Hepatocyte (in vitro differentiated cells): ENCODE measurements at regions not wholly inside any gene's neighbourhood (a gene's known extent, or its start where the extent isn't known, plus 50 kb on each side); places are given as distances from the start of the nearest gene placed in this dataset.
"Not testable (repeated sequence)": the region's sequence is repeated elsewhere in the genome, so short reads cannot be mapped to it uniquely, and the experiment has no call there.

ENCODE experiments used
- DNase-seq: peaks from one replicate; pipeline ENCODE4 v3.0.0-alpha.2; 2016; ENCODE audit warnings: low spot score
- H2AFZ ChIP-seq: fragments of 200-600 bp; sonication (generic); 2 replicates; pipeline ENCODE4 v1.6.0; 2016; ENCODE audit warnings: antibody characterized with exemption, mild to moderate bottlenecking
- H3K27ac ChIP-seq: fragments of 200-600 bp; sonication (generic); 2 replicates; pipeline ENCODE4 v1.5.1; 2016; ENCODE audit warnings: mild to moderate bottlenecking
- H3K27me3 ChIP-seq: fragments of 200-600 bp; sonication (generic); 2 replicates; pipeline ENCODE4 v1.6.1; 2016
- H3K36me3 ChIP-seq: fragments of 200-600 bp; sonication (generic); replicated peaks from 2 replicates; pipeline ENCODE4 v1.5.1; 2016; ENCODE audit warnings: low read depth; ENCODE audit not compliant: insufficient read depth
- H3K4me1 ChIP-seq: fragments of 200-600 bp; sonication (generic); 2 replicates; pipeline ENCODE4 v1.5.1; 2016; ENCODE audit warnings: mild to moderate bottlenecking, moderate library complexity; ENCODE audit not compliant: insufficient read depth
- H3K4me2 ChIP-seq: fragments of 200-600 bp; sonication (generic); 2 replicates; pipeline ENCODE4 v1.6.0; 2016
- H3K4me3 ChIP-seq: fragments of 200-600 bp; sonication (generic); 2 replicates; pipeline ENCODE4 v1.5.1; 2016; ENCODE audit warnings: mild to moderate bottlenecking
- H3K79me2 ChIP-seq: fragments of 200-600 bp; sonication (generic); 2 replicates; pipeline ENCODE4 v1.6.0; 2017; ENCODE audit warnings: mild to moderate bottlenecking
- H3K9me2 ChIP-seq: fragments of 200-600 bp; sonication (generic); replicated peaks from 2 replicates; pipeline ENCODE4 v1.6.0; 2017; ENCODE audit warnings: mild to moderate bottlenecking; ENCODE audit not compliant: insufficient read depth
- H3K9me3 ChIP-seq: fragments of 200-600 bp; sonication (generic); 2 replicates; pipeline ENCODE4 v1.5.1; 2016; ENCODE audit warnings: low read depth, mild to moderate bottlenecking
- H4K20me1 ChIP-seq: fragments of 200-600 bp; sonication (generic); 2 replicates; pipeline ENCODE4 v1.6.0; 2016; ENCODE audit warnings: mild to moderate bottlenecking; ENCODE audit not compliant: insufficient read depth, poor library complexity, severe bottlenecking
- CTCF ChIP-seq: fragments of 200-600 bp; sonication (generic); IDR thresholded peaks from 2 replicates; pipeline ENCODE4 v1.5.1; 2016; ENCODE audit warnings: antibody characterized with exemption, mild to moderate bottlenecking; ENCODE audit not compliant: poor library complexity
- EZH2 ChIP-seq: fragments of 200-600 bp; sonication (generic); IDR thresholded peaks from 2 replicates; pipeline ENCODE4 v1.6.1; 2016; ENCODE audit warnings: antibody characterized with exemption, mild to moderate bottlenecking, borderline replicate concordance
- EZH2phosphoT487 ChIP-seq: fragments of 200-600 bp; sonication (generic); IDR thresholded peaks from one replicate; pipeline ENCODE4 v1.6.1; 2018; ENCODE audit warnings: antibody characterized with exemption, mild to moderate bottlenecking, low read depth, moderate library complexity; ENCODE audit not compliant: unreplicated experiment, severe bottlenecking
- WGBS: methylation state at CpG from one replicate; pipeline ENCODE4 v1.1.6; 2016; ENCODE audit warnings: low lambda C conversion rate; ENCODE audit errors: missing lambda C conversion rate; 5-methylcytosine and 5-hydroxymethylcytosine counted together

DNA sequence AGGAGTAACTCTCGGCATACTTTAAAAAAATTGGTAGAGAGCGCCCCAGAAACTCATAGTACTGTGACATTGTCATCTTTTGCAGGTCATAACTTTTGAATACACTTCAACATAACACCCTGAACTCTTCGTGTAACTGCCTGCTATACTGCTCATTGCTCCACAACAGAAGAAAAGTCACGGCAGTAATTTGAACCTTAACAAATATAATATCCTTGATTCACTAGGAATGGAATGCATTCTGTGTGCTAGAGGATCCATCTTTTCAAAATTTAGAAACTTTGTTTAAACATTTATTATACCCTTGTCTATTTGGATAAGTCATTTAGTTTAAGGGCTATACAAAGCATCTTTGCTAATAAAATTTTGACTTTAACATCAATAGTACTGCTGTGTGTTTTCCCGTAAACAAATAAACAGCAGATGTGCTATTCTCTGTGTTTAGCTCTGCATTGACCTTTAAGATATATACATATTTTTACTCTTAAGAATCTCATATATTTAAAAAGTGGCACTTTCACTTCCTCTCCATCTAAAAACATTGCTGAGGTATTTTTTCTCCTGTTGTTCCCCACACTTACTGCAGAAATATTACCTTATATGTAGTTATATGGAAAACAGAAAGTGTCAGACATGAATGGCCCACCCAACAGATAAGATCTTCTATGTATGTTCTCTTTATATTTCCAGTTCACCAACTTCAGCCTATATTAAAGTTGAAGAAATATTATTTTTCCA is 217.6 kb upstream of the TMEM229A start:
- no peaks in the 10 kb centered on the region for H3K36me3 ChIP-seq
- H3K9me3 ChIP-seq, result no peaks in the 10 kb centered on the region
- no peak overlapping the region for H3K4me2 ChIP-seq
- no peak overlapping the region for H2AFZ ChIP-seq
- no peaks in the 10 kb centered on the region for H3K9me2 ChIP-seq
- no peaks in the 10 kb centered on the region for H4K20me1 ChIP-seq
- no peak overlapping the region for H3K27ac ChIP-seq
- H3K4me3 ChIP-seq, result no peak overlapping the region
- no peak for TF ChIP-seq EZH2phosphoT487
- TF ChIP-seq EZH2, result no peak
- no peak for TF ChIP-seq CTCF
- no peaks in the 10 kb centered on the region for H3K4me1 ChIP-seq
- 81% methylated on average over 5 of the region's 5 CpGs for WGBS
- H3K27me3 ChIP-seq, result no peaks in the 10 kb centered on the region
- no peak for DNase-seq
- no peaks in the 10 kb centered on the region for H3K79me2 ChIP-seq

DNA sequence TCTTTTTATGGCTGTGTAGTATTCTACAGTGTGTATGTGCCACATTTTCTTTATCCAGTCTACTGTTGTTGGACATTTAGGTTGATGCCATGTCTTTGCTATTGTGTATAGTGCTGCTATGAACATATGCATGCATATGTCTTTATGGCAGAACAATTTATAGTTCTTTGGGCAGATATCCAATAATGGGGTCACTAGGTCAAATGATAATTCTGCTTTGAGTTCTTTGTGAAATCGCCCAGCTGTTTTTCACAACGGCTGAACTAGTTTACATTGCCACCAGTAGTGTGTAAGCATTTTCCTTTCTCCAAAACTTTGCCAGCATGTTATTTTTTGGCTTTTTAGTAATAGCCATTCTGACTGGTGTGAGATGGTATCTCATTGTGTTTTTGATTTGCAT is 214.8 kb upstream of the TMEM229A start:
- no peak for DNase-seq
- 83% methylated on average over 2 of the region's 2 CpGs for WGBS
- H2AFZ ChIP-seq, result no peak overlapping the region
- H3K4me1 ChIP-seq, result no peaks in the 10 kb centered on the region
- H4K20me1 ChIP-seq, result no peaks in the 10 kb centered on the region
- no peaks in the 10 kb centered on the region for H3K36me3 ChIP-seq
- no peaks in the 10 kb centered on the region for H3K27me3 ChIP-seq
- no peaks in the 10 kb centered on the region for H3K9me2 ChIP-seq
- H3K79me2 ChIP-seq, result no peaks in the 10 kb centered on the region
- no peak overlapping the region for H3K27ac ChIP-seq
- TF ChIP-seq EZH2, result no peak
- no peak for TF ChIP-seq EZH2phosphoT487
- TF ChIP-seq CTCF, result no peak
- no peak overlapping the region for H3K4me2 ChIP-seq
- H3K9me3 ChIP-seq, result no peaks in the 10 kb centered on the region
- H3K4me3 ChIP-seq, result no peak overlapping the region

DNA sequence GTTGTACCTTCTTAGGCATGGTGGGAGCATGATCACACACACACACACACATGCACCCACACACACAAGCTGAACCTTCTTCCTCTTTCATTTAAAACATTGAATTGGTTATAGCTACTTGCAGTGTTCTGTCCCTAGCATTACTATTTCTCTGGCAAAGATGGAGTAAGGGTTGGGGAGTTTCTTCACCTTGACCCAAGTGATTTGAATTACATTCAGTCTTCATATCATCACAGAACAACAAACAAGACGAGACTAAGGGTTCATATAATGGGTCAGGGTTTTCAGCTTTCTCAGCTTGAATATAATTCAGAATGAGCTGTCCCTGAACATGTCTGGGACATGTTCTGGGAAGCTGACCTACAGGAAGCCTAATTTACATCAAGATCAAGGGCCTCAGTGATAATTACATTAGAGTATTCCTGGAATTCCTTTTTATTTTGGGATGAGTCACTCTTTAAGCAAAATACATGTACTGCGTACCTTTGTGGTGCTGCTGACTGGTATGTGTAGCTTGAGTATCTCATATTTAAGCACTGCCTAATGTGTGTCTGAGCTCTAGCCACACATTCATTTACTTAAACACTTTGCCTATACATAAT is 213.5 kb upstream of the TMEM229A start:
- WGBS, result 76% methylated on average over 2 of the region's 2 CpGs
- no peak overlapping the region for H3K4me2 ChIP-seq
- TF ChIP-seq CTCF, result no peak
- TF ChIP-seq EZH2phosphoT487, result no peak
- no peak for TF ChIP-seq EZH2

DNA sequence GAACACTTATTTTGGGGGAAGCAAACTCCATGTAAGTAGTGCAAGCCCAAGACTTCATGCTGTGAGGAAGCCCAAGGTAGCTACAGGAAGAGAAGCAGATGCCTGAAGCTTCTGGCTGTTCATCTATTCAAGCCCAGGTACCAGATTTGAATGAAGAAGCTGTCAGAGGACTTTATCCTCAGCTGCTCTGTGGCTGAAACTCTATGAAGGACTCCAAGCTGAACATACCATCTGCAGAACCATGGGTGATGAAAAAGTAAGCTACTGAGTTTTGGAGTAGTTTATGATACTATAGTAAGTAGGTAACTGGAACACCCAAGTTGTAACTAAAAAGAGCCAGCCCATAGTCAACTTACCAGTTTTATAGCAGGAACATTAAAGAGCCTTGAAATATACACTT is 211.6 kb upstream of the TMEM229A start:
- H3K9me2 ChIP-seq, H3K79me2 ChIP-seq, DNase-seq: not testable (repeated sequence)

More for the DNA sequence above, 213.5 kb upstream of the TMEM229A start:
- no peaks in the 10 kb centered on the region for H3K27me3 ChIP-seq
- no peaks in the 10 kb centered on the region for H3K36me3 ChIP-seq
- no peaks in the 10 kb centered on the region for H4K20me1 ChIP-seq
- H3K79me2 ChIP-seq, result no peaks in the 10 kb centered on the region
- H3K4me1 ChIP-seq, result no peaks in the 10 kb centered on the region
- H2AFZ ChIP-seq, result no peak overlapping the region
- no peaks in the 10 kb centered on the region for H3K9me2 ChIP-seq
- no peak for DNase-seq
- H3K4me3 ChIP-seq, result no peak overlapping the region
- H3K27ac ChIP-seq, result no peak overlapping the region
- no peaks in the 10 kb centered on the region for H3K9me3 ChIP-seq

More for the DNA sequence above, 211.6 kb upstream of the TMEM229A start:
- H3K27me3 ChIP-seq, H4K20me1 ChIP-seq, H3K4me2 ChIP-seq, H3K27ac ChIP-seq, H3K4me3 ChIP-seq, H3K9me3 ChIP-seq, H2AFZ ChIP-seq, H3K4me1 ChIP-seq, H3K36me3 ChIP-seq: not testable (repeated sequence)
